Uterus (tissue), 2 donors: ENCODE measurements at regions not wholly inside any gene's neighbourhood (a gene's known extent, or its start where the extent isn't known, plus 50 kb on each side); places are given as distances from the start of the nearest gene placed in this dataset.

ENCODE experiments used
- POLR2A ChIP-seq, 2 donors: fragments of 450-650 bp; IDR thresholded peaks; one replicate each; pipeline ENCODE4 v1.6.1; 2016; ENCODE audit warnings: antibody characterized with exemption in 2 of 2, mild to moderate bottlenecking in 1 of 2, moderate library complexity in 1 of 2
- TF ChIP-seq, protein P1 (sequence below), 4 experiments: fragments of 200-600 bp in 2 of 4; fragments of 450-650 bp in 2 of 4; sonication (generic) in 2 of 4; IDR thresholded peaks; one replicate each; pipeline ENCODE4 v1.5.1; 2016 to 2019; ENCODE audit warnings: antibody characterized with exemption in 4 of 4, mild to moderate bottlenecking in 2 of 4, moderate library complexity in 1 of 4

DNA sequence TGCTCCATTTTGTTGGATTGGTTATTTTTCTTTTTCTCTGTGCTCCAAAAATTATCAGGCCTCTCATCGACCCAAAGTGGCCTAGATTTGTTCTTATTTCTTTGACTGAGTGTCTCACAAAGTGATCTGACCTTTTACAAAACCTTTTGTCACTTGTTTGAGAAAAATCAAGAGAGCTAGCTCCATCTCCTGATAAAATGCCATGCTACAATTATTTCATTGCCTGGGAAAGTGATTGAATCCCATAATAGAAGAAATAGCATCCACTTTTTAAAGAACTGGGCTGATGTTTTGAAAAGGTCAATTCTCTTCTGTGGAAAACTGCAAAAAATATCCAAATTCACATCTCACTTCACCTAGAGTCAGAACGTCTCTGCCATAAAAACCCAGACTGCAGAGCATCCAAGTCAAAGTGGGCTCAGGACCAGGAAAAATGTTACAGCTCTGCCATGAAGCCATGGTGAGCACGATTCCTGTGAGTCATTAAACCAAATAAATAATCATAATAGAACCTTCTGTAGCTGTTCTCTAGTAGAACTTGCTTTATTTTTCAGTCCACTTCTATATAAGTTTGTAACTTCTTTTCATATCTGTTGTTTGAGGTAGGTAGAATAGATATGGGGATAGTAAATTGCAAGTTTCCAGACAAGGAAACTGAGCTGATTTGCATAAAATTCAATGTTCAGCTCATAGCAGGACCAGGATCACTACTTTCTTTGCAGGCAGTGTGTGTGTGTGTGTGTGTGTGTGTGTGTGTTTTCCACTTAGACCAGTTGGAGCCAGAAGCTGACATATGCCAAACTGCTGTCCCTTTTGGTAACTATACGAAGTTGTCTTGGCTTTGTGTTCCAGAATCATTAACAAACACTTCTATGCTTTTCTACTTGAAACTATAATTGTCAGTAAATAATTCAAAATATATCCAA lies 632.5 kb upstream of the ANKRD30A start:
- TF ChIP-seq, protein P1, sequence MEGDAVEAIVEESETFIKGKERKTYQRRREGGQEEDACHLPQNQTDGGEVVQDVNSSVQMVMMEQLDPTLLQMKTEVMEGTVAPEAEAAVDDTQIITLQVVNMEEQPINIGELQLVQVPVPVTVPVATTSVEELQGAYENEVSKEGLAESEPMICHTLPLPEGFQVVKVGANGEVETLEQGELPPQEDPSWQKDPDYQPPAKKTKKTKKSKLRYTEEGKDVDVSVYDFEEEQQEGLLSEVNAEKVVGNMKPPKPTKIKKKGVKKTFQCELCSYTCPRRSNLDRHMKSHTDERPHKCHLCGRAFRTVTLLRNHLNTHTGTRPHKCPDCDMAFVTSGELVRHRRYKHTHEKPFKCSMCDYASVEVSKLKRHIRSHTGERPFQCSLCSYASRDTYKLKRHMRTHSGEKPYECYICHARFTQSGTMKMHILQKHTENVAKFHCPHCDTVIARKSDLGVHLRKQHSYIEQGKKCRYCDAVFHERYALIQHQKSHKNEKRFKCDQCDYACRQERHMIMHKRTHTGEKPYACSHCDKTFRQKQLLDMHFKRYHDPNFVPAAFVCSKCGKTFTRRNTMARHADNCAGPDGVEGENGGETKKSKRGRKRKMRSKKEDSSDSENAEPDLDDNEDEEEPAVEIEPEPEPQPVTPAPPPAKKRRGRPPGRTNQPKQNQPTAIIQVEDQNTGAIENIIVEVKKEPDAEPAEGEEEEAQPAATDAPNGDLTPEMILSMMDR (IDR thresholded peaks at IDR 0.05) = no peak
- no peak for TF ChIP-seq POLR2A (IDR thresholded peaks at IDR 0.05)
